ENCODE measurements at regions not wholly inside any gene's neighbourhood (a gene's known extent, or its start where the extent isn't known, plus 50 kb on each side); places are given as distances from the start of the nearest gene placed in this dataset.

DNA sequence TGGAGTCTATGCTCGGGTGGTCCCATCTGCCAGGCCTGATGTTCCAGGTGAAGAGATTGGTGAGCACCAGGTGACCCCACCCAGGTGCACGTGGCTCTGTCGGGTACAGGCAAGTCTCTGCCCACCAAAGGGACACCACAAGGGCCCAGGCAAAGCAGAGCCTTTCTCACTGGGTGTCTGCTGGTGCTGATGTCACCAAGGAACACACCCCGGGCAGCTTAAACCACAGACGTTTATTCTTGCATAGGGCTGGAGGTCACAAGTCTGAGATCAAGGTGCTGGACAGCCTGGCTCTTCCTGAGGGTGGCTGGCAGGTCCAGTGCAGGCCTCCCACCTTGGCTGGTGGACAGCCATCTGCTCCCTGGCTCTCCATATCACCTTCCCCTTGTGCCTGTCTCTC, 100.7 kb upstream of the CD93 start:
- H3K27me3 ChIP-seq, result no peaks in the 10 kb centered on the region
- no peaks in the 10 kb centered on the region for H3K36me3 ChIP-seq
- peaks cover 0 to 6% (median 2%) of the 10 kb centered on the region in 4 donors for H3K4me1 ChIP-seq
- intact Hi-C loops (cut with DNase I; ENCODE audit: low total_unique reads), result no loop called here
- H3K9me3 ChIP-seq, result no peaks in the 10 kb centered on the region
- DNase-seq, result no peak
- H3K27ac ChIP-seq, result no peak overlapping the region
- H3K4me3 ChIP-seq, result no peak overlapping the region
- no peak for TF ChIP-seq CTCF (IDR thresholded peaks at IDR 0.05)

DNA sequence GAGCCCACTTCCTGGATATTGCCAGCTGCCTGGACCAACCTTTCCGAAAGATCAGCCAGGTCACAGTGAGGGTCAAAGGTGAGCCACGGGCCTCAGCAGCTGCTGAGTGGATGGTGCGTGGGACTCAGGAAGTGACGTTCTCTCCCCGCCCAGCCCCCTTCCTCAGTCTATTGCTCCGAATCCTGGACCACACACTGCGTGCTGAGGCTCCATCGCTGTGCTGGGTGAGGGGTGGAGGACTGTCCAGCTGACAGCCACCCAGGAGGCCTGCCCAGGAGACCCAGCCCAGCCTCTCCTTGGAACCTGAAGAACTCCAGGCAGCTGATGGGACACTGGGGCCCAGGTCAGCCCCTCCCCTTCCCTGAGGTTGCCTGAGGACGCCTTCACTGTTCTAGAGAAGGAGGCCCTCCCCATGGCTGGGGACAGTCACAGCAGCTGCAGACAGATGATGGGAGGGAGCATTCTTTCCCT, 94.4 kb upstream of the CD93 start:
- no peak overlapping the region for H3K4me3 ChIP-seq
- no peaks in the 10 kb centered on the region for H3K27me3 ChIP-seq
- DNase-seq, result no peak
- no peaks in the 10 kb centered on the region for H3K4me1 ChIP-seq
- peaks cover 0 to 6% (median 0%) of the 10 kb centered on the region in 3 donors for H3K9me3 ChIP-seq
- intact Hi-C loops (cut with DNase I; ENCODE audit: low total_unique reads), result no loop called here
- H3K36me3 ChIP-seq, result no peaks in the 10 kb centered on the region
- no peak overlapping the region for H3K27ac ChIP-seq
- TF ChIP-seq CTCF (IDR thresholded peaks at IDR 0.05), result no peak

GRCh38 chr20:23179766-23180403, 93.8 kb upstream of the CD93 start:
- Histone ChIP-seq H3K27me3 (no peaks in the 10 kb centered on the region), H3K36me3 (no peaks in the 10 kb centered on the region), H3K4me3 (no peak overlapping the region), H3K27ac (no peak overlapping the region), H3K4me1 (no peaks in the 10 kb centered on the region), H3K9me3 (peaks cover 0 to 6% (median 0%) of the 10 kb centered on the region in 3 donors)
- intact Hi-C loops (cut with DNase I; ENCODE audit: low total_unique reads), result no loop called here
- DNase-seq, result no peak
- no peak for TF ChIP-seq CTCF (IDR thresholded peaks at IDR 0.05)

- intact Hi-C loops (cut with DNase I; ENCODE audit: low total_unique reads), result no loop called here
- H3K36me3 ChIP-seq, result no peaks in the 10 kb centered on the region
- no peak for DNase-seq
- no peaks in the 10 kb centered on the region for H3K27me3 ChIP-seq
- H3K9me3 ChIP-seq, result peaks cover 0 to 6% (median 0%) of the 10 kb centered on the region in 3 donors
- no peaks in the 10 kb centered on the region for H3K4me1 ChIP-seq
- H3K4me3 ChIP-seq, result no peak overlapping the region
- no peak for TF ChIP-seq CTCF (IDR thresholded peaks at IDR 0.05)
- no peak overlapping the region for H3K27ac ChIP-seq
Observed at GRCh38 chr20:23178806-23179205, 92.7 kb upstream of the CD93 start.

DNA sequence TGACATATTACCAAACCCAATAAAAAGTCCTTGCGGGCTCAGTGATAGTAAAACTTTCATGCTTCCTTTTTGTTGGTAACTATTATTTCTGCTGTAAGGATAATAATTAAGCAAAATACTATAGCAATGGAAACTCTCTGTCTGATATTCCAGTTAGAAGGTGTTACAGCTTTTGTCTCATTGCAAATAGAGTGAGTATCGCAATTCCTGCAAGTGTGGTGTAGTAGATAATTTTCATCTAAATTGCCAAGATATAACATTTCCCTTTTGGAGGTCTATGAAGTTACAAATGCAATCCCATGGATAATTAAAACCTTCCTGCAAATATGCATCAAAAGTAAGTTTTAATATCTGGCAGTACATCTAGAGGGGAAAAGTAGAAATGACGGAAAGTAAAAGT, 88.7 kb upstream of the CD93 start:
- Histone ChIP-seq H3K4me1 (no peaks in the 10 kb centered on the region), H3K27ac (no peak overlapping the region), H3K27me3 (no peaks in the 10 kb centered on the region), H3K4me3 (no peak overlapping the region), H3K36me3 (no peaks in the 10 kb centered on the region), H3K9me3 (peaks cover 0 to 6% (median 0%) of the 10 kb centered on the region in 3 donors)
- no peak for TF ChIP-seq CTCF (IDR thresholded peaks at IDR 0.05)
- no peak for DNase-seq
- intact Hi-C loops (cut with DNase I; ENCODE audit: low total_unique reads), result no loop called here

All from tibial artery (tissue), 4 donors.